ENCODE measurements at regions not wholly inside any gene's neighbourhood (a gene's known extent, or its start where the extent isn't known, plus 50 kb on each side); places are given as distances from the start of the nearest gene placed in this dataset.

DNA sequence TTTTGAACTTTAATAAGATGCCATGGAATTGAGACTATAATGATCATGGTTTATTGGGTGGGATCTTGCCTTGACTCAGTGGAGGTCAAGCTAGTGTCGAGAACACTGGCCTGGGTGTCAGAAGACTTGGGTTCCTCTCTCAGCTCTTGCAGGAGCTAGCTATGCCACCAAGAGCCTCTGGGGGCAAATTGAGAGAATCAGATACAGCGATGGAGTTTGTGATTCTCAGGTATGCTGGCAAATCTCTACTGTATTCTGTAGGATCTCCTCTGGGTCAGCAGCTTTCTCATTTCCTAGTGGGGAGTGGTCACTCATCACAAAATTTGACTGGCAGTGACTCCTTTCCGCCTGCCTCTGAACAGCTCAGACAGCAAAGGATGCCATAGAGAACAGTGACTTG, 477.0 kb downstream of the RNF144A start:
- TF ChIP-seq EZH2 (IDR thresholded peaks at IDR 0.05; ENCODE audit: insufficient read depth, poor library complexity, severe bottlenecking) (no peak), EZH2phosphoT487 (IDR thresholded peaks at IDR 0.05; ENCODE audit: insufficient read depth, low read depth) (no peak)

Data from GM23248 (cell line).